GM12891 (cell line): ENCODE measurements at regions not wholly inside any gene's neighbourhood (a gene's known extent, or its start where the extent isn't known, plus 50 kb on each side); places are given as distances from the start of the nearest gene placed in this dataset.

Experiments used
- DNase-seq: peaks from one replicate; pipeline ENCODE4 v3.0.0; 2011; ENCODE audit warnings: low spot score; ENCODE audit not compliant: insufficient read length
- FAIRE-seq: peaks from 2 replicates; lab custom pipeline; 2011; peaks lifted over from hg19 to GRCh38; lab: Jason Lieb, UNC
- PAX5 ChIP-seq: IDR thresholded peaks from 2 replicates; pipeline ENCODE4 v1.6.1; 2011; ENCODE audit warnings: low read length, moderate library complexity, mild to moderate bottlenecking; ENCODE audit not compliant: insufficient read depth, severe bottlenecking
- POLR2A ChIP-seq: IDR thresholded peaks from 2 replicates; pipeline ENCODE4 v1.6.1; 2011; ENCODE audit warnings: low read depth, low read length, control low read depth
- POLR2AphosphoS5 ChIP-seq: IDR thresholded peaks from 2 replicates; pipeline ENCODE4 v1.6.1; 2011; ENCODE audit warnings: low read depth, low read length, control low read depth
- POU2F2 ChIP-seq: IDR thresholded peaks from 2 replicates; pipeline ENCODE4 v1.6.1; 2011; ENCODE audit warnings: low read depth, mild to moderate bottlenecking, control low read depth, low read length, moderate library complexity
- SPI1 ChIP-seq: IDR thresholded peaks from 2 replicates; pipeline ENCODE4 v1.6.1; 2011; ENCODE audit warnings: low read depth, low read length, control low read depth
- TAF1 ChIP-seq: IDR thresholded peaks from 2 replicates; pipeline ENCODE4 v1.6.1; 2011; ENCODE audit warnings: low read depth, low read length, control low read depth

DNA sequence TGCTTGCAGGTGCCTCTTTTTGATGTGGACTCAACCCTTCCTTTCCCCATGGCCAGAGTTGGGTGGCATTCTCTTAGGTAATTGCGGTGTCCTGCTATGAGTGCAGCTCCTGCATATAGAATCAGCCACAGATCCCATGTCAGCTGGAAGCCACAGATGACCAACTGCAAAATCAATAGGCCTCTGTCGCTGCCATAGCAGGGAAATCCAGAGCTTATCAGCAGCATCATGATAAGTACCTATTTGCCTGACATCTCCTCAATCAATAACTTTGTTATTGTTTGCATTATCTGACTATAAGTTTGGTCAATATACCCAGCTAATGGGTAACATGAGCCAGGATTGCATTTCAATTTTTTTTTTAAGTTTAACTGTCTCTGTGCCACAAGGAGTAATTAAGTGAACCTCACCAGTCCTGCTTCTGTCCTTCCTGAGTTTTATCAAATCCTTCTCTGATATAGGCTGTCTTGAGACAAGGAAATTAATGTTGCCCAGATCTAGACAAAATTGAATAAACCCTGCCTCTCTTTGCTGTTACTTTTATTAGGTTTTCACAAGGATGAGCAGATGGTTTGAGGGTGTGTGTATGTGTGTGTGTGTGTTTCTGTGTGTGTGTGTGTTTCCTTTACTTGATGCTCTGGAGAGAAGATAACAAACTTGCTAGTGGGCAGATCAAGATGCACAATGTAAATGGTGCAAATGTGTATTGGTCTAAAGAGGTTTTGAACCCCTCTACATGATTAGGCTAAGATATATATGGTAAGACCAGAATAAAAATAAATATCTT is 59.6 kb upstream of the CREB1 start:
- TF ChIP-seq POLR2AphosphoS5 (no peak), POLR2A (no peak), TAF1 (no peak), PAX5 (no peak), SPI1 (no peak), POU2F2 (no peak)
- DNase-seq (no peak), FAIRE-seq (no peak)

DNA sequence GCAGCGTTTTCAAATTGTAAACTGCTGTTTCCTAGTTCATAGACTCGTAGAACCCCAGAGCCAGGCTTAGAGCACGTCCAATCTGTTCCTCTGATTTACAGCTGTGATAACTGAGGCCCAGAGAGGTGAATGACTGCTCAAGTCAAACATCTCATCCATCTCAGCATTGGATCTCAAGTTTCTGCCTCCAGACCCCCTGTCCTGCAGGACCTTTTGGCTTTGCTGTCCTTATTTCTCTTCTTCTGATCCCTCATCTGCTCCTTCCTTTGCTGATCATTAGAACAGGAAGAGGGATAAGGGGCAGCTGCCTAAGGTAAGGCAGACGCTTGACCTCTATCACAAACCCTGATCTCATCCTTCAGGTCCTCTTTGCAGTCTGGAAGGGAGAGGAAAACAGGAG is 58.5 kb upstream of the CREB1 start:
- FAIRE-seq (no peak), DNase-seq (no peak)
- TF ChIP-seq SPI1 (no peak), TAF1 (no peak), PAX5 (no peak), POU2F2 (no peak), POLR2A (no peak), POLR2AphosphoS5 (no peak)

DNA sequence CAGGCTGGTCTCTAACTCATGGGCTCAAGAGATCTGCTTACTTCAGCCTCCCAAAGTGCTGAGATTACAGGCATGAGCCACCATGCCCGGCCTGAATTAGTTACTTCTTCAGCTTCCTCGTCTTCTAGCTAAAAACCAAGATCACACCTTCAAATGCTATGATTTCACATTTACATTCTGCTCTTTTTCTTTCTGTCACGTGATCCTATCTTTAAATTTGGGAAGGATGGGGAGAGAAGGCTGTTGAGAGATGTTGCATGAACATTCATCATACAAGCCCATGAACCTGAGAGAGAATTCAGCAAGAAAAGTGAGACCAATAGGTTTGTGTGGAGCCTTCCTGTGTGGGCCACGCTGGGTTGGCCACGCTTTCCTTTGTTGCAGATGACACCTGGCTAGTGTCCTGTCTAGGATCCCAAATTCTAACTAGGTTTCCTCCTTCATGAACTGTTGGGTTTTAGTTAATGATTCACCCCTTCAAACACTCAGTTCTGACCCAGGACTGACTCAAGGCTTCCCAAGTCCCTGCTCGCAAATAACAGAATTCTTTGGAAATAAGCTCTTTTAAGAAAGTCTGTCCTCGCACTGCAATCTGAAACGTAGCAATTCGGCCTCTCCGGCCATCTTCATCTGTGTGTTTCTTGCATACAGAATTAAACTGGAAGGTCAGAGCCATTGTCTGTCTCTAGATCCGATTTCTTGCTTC is 57.3 kb upstream of the CREB1 start:
- FAIRE-seq (no peak), DNase-seq (no peak)

DNA sequence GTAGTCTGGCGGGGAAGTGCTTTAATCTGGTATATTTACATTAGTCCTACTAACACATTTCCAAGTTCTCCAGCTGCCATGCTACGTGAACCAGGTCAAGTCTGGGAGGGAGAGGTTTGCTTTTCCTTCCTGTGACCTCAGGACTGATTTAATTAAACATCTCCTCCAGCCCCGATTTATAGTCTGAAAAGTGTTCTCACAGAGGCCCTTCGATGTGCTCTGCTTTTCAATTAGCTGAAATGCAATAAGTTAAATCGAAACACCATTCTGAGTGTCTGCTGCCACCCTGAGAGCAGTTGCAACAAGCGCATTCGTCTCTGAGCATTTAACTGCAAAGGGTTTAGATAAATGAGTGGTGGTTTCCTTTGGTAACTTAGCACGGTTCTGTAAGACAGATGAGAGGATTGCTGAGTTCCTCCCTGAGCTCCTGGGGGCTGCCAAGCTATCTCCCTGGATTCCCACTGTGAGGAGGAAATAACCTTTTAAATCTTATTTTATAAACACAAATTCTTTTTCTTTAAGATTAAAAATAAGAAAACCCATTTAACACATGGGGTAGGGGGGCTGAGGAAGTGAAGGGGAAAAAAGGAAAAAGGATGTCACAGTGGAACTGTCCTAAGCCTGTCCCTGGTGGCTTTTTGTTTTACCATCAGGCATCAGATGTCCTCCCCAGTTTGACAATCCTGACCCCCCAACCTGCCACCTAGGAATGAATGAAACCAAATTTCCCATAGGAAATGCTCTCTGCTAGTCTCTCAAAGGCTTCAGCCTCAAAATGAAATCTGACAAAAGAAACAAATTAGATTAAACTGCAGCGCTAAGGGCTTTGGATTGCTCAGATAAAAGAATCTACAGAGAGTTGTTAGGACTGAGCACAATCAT is 56.5 kb upstream of the CREB1 start:
- FAIRE-seq (no peak), DNase-seq (no peak)
- TF ChIP-seq POLR2AphosphoS5 (no peak), TAF1 (no peak), SPI1 (no peak), POU2F2 (no peak), PAX5 (no peak), POLR2A (no peak)

More for the DNA sequence above, 57.3 kb upstream of the CREB1 start:
- TF ChIP-seq PAX5, result no peak
- TF ChIP-seq POLR2A, result no peak
- no peak for TF ChIP-seq POLR2AphosphoS5
- TF ChIP-seq TAF1, result no peak
- TF ChIP-seq SPI1, result no peak
- no peak for TF ChIP-seq POU2F2

DNA sequence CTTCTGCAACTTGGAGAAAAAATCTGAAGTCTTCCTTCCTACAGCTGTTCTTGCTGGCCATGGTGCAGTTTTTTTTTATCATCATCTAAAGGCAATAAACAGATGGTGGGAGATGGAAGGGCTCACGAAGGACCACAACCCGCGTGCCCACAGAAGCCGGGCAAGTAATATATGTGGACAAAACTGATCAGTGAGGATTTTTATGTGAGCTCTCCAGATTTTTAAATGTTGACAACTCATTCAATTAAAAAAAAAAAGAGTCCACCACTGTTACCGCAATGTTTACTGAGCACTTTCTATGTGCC is 55.9 kb upstream of the CREB1 start:
- DNase-seq (no peak), FAIRE-seq (no peak)
- no peak for TF ChIP-seq SPI1
- TF ChIP-seq POU2F2, result no peak
- no peak for TF ChIP-seq POLR2AphosphoS5
- TF ChIP-seq POLR2A, result no peak
- no peak for TF ChIP-seq PAX5
- TF ChIP-seq TAF1, result no peak

DNA sequence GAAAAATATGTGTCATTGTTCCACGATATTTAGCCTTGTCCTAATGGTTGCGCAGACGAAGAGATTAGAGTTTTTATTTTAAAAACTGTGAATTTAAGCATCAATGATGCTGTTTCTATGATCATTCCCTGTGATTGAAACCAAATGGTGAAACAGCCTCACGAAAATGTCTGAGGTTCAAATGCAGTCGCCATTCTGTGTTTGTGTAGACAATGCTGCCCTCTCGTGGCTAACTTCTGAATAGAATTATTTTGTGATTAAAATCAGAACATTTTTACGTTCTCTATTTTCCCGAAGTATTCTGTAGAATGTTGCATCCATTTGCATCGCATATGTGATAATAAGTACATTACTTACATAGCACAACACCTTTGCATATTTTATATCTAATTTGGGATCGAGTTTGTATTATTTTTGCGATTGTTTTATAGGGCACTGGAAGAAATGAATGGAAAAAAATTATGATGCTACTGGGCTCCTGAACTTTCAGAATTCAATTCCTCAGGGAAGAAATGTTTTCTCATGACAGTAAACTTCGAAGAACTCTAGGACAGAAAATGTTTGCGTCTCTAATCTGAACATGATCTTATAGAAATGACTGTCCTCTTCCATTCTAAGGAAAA is 54.8 kb upstream of the CREB1 start:
- DNase-seq, result no peak
- peak; percentile 74 for FAIRE-seq

DNA sequence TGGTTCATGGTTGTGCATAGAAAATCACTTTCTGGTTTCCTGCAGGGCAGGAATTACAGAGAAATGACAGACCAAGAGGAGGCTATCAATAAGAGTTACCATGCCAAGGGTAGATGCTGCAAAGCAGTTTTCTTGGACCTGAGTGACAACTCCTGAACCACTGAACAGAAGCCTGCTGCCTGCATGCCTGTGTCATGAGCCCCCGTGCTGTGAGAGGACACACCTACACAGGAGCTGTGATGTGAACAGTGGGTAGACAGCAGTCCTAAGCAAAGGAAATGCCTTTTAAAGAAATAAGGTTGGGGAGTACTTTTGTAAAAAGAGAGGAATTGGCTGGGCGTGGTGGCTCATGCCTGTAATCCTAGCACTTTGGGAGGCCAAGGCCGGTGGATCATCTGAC is 54.2 kb upstream of the CREB1 start:
- DNase-seq (no peak), FAIRE-seq (no peak)
- TF ChIP-seq TAF1, result no peak
- TF ChIP-seq POU2F2, result no peak
- no peak for TF ChIP-seq SPI1
- TF ChIP-seq PAX5, result no peak
- no peak for TF ChIP-seq POLR2AphosphoS5
- no peak for TF ChIP-seq POLR2A

More for the DNA sequence above, 54.8 kb upstream of the CREB1 start:
- no peak for TF ChIP-seq POLR2AphosphoS5
- no peak for TF ChIP-seq SPI1
- TF ChIP-seq PAX5, result no peak
- TF ChIP-seq POU2F2, result no peak
- TF ChIP-seq TAF1, result no peak
- TF ChIP-seq POLR2A, result no peak

DNA sequence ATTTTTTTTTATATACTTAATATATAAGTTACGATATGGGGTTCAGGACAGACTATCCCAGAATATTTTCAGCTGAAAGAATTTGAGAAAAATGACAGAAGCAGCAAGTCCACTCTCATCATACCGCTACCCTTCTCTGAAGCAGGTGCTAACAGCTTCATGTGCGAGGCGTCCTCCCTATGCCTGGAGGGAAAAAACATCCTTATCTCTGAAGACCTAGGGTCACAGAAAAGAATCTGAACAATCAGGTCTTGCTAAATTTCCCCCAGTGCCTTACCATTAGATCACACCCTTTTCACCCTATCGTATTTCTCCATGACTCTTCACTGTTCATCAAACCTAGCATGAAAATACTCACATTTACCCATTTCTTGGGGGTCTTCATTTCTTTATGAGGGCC is 51.9 kb upstream of the CREB1 start:
- TF ChIP-seq POU2F2 (no peak), POLR2AphosphoS5 (no peak), POLR2A (no peak), SPI1 (no peak), TAF1 (no peak), PAX5 (no peak)
- FAIRE-seq (no peak), DNase-seq (no peak)
